ENCODE measurements at regions not wholly inside any gene's neighbourhood (a gene's known extent, or its start where the extent isn't known, plus 50 kb on each side); places are given as distances from the start of the nearest gene placed in this dataset.

DNA sequence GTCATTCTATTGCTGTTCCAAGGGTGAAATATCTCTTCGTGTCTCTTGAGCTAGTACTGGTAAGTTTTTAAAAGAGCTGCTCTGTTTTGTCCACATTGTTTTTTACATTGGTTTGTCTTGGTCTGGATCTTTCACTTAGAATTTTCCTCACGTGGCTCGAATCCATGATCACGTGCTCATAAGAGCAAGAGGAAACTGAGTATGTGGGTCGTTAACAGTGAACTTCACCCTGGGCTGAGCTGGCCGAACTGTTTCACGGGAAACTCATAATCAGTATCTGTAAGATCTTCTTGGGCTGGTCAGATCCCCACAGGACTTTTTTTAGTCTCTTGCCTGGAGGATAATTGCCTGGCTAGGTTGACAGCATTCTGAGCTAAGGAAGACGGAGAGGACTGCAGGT, 77.8 kb upstream of the HELT start:
- no peaks in the 10 kb centered on the region for H3K4me1 ChIP-seq
- TF ChIP-seq, protein P1, sequence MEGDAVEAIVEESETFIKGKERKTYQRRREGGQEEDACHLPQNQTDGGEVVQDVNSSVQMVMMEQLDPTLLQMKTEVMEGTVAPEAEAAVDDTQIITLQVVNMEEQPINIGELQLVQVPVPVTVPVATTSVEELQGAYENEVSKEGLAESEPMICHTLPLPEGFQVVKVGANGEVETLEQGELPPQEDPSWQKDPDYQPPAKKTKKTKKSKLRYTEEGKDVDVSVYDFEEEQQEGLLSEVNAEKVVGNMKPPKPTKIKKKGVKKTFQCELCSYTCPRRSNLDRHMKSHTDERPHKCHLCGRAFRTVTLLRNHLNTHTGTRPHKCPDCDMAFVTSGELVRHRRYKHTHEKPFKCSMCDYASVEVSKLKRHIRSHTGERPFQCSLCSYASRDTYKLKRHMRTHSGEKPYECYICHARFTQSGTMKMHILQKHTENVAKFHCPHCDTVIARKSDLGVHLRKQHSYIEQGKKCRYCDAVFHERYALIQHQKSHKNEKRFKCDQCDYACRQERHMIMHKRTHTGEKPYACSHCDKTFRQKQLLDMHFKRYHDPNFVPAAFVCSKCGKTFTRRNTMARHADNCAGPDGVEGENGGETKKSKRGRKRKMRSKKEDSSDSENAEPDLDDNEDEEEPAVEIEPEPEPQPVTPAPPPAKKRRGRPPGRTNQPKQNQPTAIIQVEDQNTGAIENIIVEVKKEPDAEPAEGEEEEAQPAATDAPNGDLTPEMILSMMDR (IDR thresholded peaks at IDR 0.05), result no peak
- H3K4me3 ChIP-seq, result no peak overlapping the region
- no peak for DNase-seq (ENCODE audit: low spot score in 2 of 2)
- no peaks in the 10 kb centered on the region for H3K36me3 ChIP-seq
- intact Hi-C loops (cut with DNase I), result no loop called here
- H3K27me3 ChIP-seq, result no peaks in the 10 kb centered on the region
- H3K9me3 ChIP-seq, result no peaks in the 10 kb centered on the region
- no peak overlapping the region for H3K27ac ChIP-seq

DNA sequence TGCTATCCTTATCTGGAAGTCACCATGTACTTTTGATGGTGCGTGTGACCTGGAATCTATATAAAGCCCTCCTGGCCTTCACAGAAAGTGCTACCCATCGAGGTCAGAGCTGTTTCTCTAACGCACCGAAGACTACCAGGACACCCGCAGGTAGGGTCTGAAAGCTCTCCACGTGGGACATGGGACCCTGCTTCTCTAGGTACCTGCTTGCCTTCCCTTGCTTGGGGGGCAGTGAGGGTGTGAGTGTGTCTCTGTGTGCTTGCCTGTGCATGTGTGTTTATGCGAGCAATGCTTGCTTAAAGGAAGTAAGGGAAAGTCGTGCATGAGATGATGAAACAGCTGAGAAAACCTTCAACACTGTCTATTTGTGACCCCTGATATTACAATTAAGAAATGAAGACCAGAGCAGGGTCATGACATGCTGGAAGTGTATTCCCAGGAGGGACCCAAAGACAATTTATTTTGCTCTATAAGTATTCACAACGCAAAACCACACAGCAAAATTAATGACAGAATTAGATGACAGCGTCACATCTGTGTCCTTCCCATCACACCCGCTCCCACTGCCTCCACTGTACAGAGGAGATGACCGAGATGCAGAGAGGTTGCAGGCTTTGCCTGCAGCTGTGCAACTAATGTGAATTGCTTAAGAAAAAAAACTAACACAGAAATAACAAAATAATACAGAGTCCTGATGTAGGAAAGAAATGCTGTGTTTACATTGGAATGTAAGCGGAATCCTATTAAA, 76.4 kb upstream of the HELT start:
- no peak for DNase-seq (ENCODE audit: low spot score in 2 of 2)
- intact Hi-C loops (cut with DNase I), result no loop called here
- no peak overlapping the region for H3K27ac ChIP-seq
- no peaks in the 10 kb centered on the region for H3K27me3 ChIP-seq
- TF ChIP-seq, protein P1 (IDR thresholded peaks at IDR 0.05), result no peak
- no peaks in the 10 kb centered on the region for H3K9me3 ChIP-seq
- H3K4me3 ChIP-seq, result no peak overlapping the region
- H3K36me3 ChIP-seq, result no peaks in the 10 kb centered on the region
- H3K4me1 ChIP-seq, result no peaks in the 10 kb centered on the region

DNA sequence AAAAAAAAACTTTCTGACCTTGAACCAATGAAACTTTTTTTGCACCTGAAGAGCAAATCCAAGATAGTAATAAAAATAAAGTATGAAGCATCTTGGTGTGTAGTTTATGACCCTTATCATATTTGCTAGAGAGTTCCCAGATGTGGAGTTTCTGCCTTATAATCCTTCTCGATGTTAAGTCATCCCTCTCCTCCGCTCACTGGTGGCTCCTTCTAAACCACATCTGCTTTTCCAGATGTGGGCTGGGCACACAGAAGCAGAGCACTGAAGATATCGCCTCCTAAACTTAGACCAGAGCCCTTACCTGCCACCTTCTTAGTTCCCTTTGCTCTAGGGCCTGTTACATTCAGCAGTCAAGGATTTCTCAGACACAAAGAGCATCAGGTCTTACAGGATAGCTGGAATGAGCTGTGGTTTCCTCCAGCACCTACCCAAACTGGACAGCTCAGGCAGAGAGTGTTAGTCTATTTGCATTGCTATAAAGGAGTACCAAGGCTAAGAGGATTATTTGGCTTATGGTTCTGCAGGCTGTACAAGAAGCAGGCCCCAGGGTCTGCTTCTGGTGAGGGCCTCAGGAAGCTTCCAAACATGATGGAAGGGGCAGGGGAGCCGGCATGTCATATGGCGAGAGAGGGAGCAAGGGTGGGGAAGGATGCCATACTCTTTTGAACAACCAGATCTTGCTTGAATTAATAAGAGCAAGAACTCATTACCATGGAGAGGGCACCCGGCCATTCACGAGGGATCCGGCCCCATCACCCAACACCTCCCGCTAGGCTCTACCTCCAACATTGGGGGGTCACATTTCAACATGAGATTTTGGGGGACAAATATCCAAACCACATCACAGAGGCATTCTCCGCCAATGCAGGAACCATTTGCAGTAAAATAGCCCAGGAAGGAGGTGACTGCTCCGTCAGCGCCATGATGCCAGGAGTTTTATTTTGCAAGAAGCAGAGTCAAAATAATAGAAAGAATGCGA, 75.6 kb upstream of the HELT start:
- Histone ChIP-seq H3K36me3 (no peaks in the 10 kb centered on the region), H3K4me1 (no peaks in the 10 kb centered on the region), H3K27ac (no peak overlapping the region), H3K4me3 (no peak overlapping the region), H3K9me3 (no peaks in the 10 kb centered on the region), H3K27me3 (no peaks in the 10 kb centered on the region)
- TF ChIP-seq, protein P1 (IDR thresholded peaks at IDR 0.05), result no peak
- intact Hi-C loops (cut with DNase I), result no loop called here
- no peak for DNase-seq (ENCODE audit: low spot score in 2 of 2)

DNA sequence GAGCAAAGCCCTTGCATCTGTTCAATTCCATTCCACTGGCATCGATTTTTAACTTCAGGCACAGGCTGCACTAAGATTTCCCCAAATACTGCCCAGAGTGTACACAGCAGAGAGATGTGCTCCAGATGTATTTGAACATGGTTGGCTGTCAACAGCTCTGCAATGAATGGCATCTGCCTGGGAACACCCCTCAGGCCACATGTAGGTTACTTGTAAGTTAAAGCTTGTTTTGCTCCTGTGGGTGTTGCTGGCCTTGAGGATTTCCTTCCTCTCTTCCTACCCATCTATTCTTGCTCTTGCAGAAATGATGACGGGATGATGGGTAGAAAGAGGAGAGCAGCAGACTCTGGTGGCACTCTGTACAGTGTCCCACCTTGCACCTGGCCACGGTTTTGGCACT, 69.3 kb upstream of the HELT start:
- Histone ChIP-seq H3K36me3 (no peaks in the 10 kb centered on the region), H3K9me3 (no peaks in the 10 kb centered on the region), H3K27me3 (no peaks in the 10 kb centered on the region), H3K4me3 (no peak overlapping the region), H3K27ac (no peak overlapping the region), H3K4me1 (no peaks in the 10 kb centered on the region)
- intact Hi-C loops (cut with DNase I), result no loop called here
- DNase-seq (ENCODE audit: low spot score in 2 of 2), result no peak
- TF ChIP-seq, protein P1 (IDR thresholded peaks at IDR 0.05), result no peak

DNA sequence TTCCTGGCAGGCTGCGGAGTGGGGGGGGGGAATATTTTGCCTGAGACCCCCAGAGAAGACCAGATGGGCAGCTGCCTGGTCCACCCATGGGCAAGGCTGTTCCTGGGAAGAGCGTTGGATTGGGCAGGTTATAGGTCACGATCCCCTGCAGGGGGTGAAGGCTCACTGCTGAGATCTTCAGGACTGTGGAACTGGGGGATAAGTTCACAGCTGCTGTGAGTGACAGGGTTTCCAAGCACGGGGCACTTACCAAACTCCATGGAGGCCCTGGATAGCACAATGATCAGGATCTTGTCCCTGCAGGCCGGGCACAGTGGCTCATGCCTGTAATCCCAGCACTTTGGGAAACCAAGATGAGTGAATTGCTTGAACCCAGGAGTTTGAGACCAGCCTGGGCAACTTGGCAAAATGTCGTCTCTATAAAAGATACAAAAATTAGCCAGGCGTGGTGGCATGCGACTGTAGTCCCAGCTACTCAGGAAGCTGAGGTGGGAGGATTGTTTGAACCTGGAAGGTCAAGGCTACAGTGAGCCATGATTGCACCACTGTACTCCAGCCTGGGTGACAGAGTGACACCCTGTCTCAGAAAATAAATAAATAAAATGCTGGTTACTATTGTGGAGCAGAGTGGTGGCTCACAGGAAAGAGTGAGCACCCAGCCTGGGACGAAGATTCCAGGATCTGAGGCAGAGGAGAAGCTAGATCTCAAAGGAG, 68.0 kb upstream of the HELT start:
- no peaks in the 10 kb centered on the region for H3K36me3 ChIP-seq
- no peaks in the 10 kb centered on the region for H3K27me3 ChIP-seq
- no peak overlapping the region for H3K4me3 ChIP-seq
- no peak for DNase-seq (ENCODE audit: low spot score in 2 of 2)
- intact Hi-C loops (cut with DNase I), result no loop called here
- TF ChIP-seq, protein P1 (IDR thresholded peaks at IDR 0.05), result no peak
- no peaks in the 10 kb centered on the region for H3K4me1 ChIP-seq
- no peaks in the 10 kb centered on the region for H3K9me3 ChIP-seq
- no peak overlapping the region for H3K27ac ChIP-seq
